Sigmoid colon (tissue), 4 donors: ENCODE measurements at regions not wholly inside any gene's neighbourhood (a gene's known extent, or its start where the extent isn't known, plus 50 kb on each side); places are given as distances from the start of the nearest gene placed in this dataset.

Source experiments
- EP300 ChIP-seq, 4 donors: sonication (generic); formaldehyde crosslinking; IDR thresholded peaks; one replicate each; pipeline ENCODE4 v1.6.1; 2017; ENCODE audit warnings: antibody characterized with exemption in 4 of 4
- POLR2A ChIP-seq, 2 donors: fragments of 450-650 bp; IDR thresholded peaks; one replicate each; pipeline ENCODE4 v1.6.1; 2016; ENCODE audit warnings: antibody characterized with exemption in 2 of 2, mild to moderate bottlenecking in 2 of 2, moderate library complexity in 2 of 2
- POLR2AphosphoS5 ChIP-seq, 4 donors: sonication (generic); formaldehyde crosslinking; IDR thresholded peaks; one replicate each; pipeline ENCODE4 v1.6.1; 2017; ENCODE audit warnings: antibody characterized with exemption in 4 of 4
- TF ChIP-seq, protein P1 (sequence below), 4 experiments: fragments of 450-650 bp in 3 of 4; fragments of 200-600 bp in 1 of 4; IDR thresholded peaks; one replicate each; pipeline ENCODE4 v1.5.1; 2016 to 2019; ENCODE audit warnings: antibody characterized with exemption in 4 of 4, mild to moderate bottlenecking in 3 of 4, moderate library complexity in 2 of 4

DNA sequence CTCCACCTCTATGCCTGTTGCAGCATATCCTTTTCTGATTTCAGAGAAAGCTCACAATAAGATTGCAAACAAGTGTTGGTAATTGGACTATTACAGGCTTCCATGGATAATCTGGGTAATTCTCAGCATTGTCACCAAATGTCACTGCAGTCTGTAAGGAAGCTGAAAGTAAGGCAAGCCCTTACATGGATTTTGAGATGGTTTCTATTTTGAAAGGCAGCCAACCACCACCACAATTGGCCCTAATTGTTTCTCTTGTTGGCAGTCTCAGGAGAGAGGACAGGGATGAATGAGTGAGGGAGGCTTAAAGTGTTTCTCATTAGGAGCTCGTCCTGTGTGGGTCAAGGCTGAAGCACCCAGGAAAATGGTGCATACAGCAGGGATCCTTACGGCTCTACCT is 879.9 kb downstream of the TUSC7 start:
- TF ChIP-seq, protein P1, sequence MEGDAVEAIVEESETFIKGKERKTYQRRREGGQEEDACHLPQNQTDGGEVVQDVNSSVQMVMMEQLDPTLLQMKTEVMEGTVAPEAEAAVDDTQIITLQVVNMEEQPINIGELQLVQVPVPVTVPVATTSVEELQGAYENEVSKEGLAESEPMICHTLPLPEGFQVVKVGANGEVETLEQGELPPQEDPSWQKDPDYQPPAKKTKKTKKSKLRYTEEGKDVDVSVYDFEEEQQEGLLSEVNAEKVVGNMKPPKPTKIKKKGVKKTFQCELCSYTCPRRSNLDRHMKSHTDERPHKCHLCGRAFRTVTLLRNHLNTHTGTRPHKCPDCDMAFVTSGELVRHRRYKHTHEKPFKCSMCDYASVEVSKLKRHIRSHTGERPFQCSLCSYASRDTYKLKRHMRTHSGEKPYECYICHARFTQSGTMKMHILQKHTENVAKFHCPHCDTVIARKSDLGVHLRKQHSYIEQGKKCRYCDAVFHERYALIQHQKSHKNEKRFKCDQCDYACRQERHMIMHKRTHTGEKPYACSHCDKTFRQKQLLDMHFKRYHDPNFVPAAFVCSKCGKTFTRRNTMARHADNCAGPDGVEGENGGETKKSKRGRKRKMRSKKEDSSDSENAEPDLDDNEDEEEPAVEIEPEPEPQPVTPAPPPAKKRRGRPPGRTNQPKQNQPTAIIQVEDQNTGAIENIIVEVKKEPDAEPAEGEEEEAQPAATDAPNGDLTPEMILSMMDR (IDR thresholded peaks at IDR 0.05): no peak
- no peak for TF ChIP-seq POLR2A (IDR thresholded peaks at IDR 0.05)
- no peak for TF ChIP-seq EP300 (IDR thresholded peaks at IDR 0.05)
- no peak for TF ChIP-seq POLR2AphosphoS5 (IDR thresholded peaks at IDR 0.05)
